Inferior parietal cortex (tissue), 1 donor: ENCODE measurements at regions not wholly inside any gene's neighbourhood (a gene's known extent, or its start where the extent isn't known, plus 50 kb on each side); places are given as distances from the start of the nearest gene placed in this dataset.
"Not testable (repeated sequence)": the region's sequence is repeated elsewhere in the genome, so short reads cannot be mapped to it uniquely, and the experiment has no call there.

Experiments used
- DNase-seq: peaks from one replicate; pipeline ENCODE4 v3.0.0-alpha.2; 2016; ENCODE audit errors: extremely low spot score

GRCh38 chr3:127071597-127072001 lies 88.7 kb downstream of the PLXNA1 start:
- DNase-seq: no peak

DNA sequence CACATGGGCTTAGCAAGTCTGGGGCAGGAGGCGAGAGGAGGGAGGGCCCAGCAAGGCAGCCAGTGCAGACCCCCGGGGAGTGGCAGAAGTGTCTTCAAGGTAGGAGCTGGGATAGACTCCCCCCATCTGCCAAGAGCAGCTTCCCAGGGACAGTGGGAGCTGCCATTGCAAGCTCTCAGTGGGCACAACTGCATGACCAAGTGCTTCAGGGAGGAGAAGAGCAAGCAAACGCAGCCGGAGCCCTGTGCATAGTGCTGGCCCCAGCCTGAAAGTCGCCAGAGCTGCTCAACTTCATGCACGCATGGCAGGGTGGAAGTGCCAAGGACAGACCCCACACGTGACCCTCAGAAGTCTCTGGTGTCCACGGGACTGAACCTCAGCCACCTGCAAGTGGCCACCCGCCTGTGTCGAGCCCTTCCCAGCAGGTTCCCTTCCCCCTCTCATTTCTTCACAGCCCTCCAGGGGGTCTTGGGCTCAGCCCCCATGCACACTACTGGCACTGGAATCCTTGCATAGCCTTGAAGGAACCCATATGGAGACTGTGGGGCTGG lies 89.4 kb downstream of the PLXNA1 start:
- no peak for DNase-seq

- no peak for DNase-seq
These were observed 90.3 kb downstream of the PLXNA1 start for GRCh38 chr3:127072971-127073783.

DNA sequence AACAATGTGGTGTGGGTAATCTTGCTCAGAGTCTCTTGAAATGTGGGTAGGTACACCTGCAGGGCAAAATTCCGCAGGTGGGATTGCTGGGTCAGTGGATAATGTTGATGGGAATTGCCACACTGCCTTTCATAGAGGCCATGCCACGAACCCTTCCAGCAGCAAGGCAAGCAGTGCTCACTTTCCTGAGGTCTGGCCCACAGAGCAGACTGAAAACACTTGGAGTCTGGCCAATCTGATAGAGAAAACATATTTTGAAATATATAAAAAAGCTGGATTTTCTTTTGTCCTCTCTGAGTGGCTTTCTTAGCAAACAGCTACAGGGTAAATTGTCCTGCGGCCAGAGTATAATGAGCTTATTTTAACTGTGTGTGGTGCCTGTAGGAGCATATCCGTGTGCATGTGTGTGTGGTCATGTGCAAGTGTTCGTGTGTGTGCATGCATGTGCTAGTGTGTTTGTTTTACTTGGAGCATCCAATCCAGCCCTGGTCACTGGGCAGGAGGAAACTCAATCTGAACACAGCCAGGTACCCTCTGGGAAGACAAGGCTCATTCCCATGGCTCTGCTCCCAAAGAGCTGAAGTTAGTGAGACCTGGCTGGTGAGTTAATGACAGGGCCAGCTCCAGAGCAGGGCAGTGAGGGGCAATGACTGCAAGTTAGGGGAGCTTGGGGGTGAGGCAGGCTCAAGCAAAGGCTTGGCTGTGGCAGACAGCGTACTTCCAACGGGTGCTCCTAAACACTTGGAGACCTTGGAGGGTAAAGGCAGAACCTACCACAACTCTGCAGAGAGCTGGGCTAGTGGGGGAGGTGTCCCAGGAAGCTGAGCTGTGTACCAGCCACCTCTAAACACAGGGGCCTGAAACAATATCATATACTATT lies 91.3 kb downstream of the PLXNA1 start:
- no peak for DNase-seq

- DNase-seq: no peak
These were observed 92.0 kb downstream of the PLXNA1 start for GRCh38 chr3:127074900-127075360.

GRCh38 chr3:127076166-127076992 lies 93.5 kb downstream of the PLXNA1 start:
- DNase-seq: not testable (repeated sequence)

DNA sequence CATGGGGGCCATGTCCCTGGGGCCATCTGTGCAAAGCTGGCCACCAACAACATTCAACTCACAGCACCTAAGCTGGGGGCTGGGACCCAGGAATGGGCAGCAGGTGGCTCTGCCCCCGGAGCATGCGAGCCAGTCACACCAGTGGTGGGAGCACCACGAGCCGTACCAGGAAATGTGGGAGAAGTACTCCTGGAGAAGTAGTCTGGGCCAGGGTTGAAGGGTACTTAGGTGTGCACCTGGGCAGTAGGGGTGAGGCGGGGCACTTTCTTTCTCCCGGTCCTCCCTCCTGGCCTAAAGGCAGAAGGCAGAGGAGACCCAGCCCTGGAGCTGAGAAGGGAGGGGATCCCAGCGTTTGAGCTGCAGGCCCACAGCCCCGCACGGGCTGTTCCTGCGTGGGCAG lies 94.2 kb downstream of the PLXNA1 start:
- no peak for DNase-seq

DNA sequence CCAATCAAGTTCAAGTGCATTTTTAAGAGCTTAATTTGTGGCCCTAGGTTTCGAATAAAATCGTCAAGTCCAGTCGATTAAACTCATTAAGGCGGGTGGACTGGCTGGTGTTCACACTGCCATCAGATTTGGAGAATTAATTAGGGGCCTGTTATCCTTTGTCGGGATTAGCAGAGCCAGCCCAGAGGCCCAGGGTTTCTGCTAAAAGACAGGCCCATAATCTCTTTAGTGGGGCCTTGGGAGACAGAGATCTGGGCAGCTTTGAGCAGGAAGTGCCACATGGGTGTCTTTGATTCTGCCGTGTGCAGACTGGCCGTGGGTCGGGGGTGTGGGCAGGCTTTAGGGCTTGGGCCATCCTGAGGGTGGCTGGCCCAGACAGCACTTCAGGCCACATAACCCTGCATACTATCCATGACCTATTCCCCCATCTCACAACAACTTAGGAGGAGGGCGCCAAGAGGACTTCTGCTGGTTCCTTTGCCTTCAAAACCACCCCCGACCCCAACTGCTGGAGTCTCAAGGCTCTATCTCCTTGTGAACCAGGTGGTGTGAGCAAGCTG lies 94.7 kb downstream of the PLXNA1 start:
- no peak for DNase-seq

DNA sequence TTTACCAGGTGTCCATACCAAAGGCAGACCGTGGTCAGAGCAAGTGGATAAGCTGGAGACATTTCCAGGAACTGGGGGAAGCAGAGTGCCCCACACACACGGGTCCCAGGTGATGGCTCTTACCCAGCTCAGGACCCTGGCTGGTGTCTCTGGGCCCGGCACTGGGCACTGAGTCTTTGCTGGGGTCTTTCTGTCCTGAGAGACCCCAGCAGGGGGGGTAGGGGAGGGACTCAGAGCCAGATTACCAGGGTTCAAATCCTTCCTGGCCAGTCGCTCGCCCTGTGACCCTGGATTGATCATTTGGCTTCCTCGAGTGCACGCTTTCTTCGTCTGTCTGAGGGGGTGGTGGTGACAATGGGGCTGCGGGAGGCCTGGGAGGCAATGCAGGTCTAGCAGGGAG lies 95.7 kb downstream of the PLXNA1 start:
- no peak for DNase-seq

- DNase-seq: no peak
These were observed 96.3 kb downstream of the PLXNA1 start for GRCh38 chr3:127079211-127079610.

- DNase-seq: no peak
These were observed 98.2 kb downstream of the PLXNA1 start for GRCh38 chr3:127081001-127081720.

- no peak for DNase-seq
These were observed 99.2 kb downstream of the PLXNA1 start for GRCh38 chr3:127082066-127082465.

DNA sequence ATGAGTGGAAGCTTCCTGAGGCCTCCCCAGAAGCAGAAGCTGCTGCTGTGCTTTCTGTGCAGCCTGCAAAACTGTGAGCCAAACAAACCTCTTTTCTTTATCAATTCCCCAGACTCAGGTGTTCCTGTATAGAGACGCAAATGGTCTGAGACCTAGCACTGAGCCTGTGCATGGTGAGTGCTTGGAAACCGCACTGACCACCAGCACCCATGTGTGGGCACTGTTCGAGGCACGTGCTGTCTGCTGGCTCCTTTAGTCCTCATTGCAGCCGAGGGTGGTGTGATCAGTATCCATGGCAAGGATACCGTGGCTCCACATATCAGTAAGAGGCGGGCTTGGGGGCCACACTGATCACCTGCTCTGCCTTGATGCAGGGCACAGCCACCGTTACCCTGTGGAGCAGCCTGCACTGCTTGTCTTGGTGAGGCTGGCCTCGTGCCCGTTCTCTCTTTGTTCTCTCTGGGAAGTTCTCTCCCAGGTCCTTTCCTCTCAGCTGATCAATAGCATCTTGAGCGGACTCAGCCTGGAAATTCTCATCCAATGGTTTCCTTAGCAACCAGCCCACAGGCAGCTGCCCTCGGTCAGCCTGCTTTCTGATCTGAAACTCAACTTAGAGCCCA lies 101.0 kb downstream of the PLXNA1 start:
- DNase-seq: no peak

DNA sequence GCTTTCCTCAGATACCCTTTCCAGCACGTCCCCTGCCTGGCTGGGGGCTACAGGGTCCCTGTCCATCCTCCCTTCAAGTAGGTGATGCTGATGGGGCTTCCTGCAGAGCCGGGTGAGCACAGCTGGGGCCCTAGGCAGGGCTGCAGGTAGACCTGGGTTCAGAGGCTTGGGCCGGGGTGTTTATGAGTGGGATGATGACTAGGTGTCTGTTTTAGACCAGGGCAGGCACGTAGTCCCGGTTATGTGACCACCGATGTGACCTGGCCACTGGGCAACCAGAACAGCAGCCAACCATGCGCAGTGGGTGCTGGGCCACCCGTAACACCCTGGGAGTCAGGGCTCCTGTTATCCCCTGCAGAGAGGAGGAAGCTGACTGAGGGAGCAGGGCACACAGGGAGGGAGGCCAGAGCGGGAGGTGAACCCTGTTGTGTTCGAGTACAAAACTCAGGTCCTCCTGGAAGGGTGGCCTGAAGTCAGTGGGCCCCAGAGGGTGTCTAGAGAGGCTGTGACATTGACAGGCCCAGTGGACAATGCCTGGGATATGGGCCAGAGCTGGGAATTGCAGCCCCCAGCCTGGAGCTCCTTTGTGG lies 101.6 kb downstream of the PLXNA1 start:
- no peak for DNase-seq

GRCh38 chr3:127085576-127085975 lies 102.7 kb downstream of the PLXNA1 start:
- DNase-seq: no peak

DNA sequence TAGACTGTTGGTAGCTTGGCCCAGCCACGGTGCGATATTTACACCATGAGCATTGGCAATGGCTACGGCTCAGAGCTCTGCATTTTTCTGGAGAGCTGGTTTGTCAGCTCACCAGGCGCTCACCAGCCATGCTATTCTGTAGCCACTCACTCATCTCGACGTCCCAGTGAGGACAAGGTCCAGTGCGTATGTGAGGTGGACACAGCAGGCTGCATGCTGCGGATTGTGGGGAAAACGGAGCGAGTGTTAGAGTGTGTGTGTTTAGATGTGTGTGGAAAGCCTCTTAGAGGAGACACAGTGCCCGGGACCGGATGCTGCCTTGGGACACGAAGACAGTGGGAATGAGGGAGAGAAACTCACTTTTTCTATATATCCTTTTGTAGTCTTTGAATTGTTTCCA lies 103.7 kb downstream of the PLXNA1 start:
- DNase-seq: not testable (repeated sequence)

DNA sequence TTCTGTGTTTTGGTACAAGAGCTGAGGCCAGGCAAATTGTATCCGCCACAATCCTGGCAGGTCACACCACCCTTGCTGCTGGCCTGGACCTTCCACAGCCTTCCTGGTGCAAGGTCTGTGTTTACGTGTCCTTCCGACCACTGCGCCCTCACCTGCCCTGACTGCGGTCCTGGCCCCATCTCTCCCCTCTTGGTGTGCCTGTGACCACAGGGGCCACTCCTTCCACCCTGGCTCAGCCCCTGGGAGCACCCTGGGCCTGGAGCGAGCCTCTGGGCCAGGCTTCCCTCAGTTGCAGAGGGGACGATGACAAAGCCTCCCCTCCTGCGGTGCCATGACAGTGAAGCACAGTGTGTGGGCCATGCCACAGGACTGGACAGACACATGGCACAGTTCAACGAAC lies 104.5 kb downstream of the PLXNA1 start:
- DNase-seq: no peak

DNA sequence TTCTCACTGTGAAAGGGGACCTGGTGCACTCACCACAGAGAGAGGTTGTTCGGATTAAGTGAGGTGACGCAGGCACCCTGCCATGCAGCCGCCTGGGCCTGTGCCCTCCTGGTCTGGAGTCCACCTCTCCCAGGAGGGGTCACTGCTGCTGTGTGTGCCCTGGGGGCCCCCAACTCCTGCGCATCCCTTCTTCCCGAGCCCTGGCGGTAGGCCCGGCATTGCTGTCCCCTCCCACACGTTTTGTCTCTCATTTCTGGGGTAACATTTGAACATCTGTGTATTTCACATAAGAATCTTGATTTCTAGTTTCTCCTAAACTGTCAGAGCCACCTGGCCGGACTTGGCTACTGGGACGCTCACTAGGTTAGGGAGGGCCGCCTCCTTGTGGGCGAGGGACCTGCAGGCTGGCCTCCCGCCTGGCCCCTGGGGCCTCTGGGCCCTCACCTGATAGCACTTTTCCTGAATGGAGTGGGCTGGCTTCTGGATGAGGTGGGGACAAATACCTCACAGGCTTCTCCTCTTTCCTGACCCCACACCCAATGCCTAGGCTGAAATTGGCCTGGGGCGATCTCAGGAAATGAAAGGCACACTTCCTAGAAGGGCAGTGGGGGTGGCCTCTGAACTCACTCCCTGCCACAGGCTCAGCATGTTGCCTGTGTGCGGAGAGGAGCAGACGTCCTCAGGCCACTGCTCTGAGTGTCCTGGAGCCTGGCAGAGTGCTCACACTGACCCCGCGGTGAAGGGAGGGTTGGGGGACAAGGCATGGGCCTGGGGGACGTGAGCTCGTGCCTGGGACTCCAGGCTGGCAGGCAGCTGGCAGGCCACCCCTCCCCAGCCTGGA lies 104.2 kb upstream of the PRR23E start:
- DNase-seq: no peak
